ENCODE measurements at regions not wholly inside any gene's neighbourhood (a gene's known extent, or its start where the extent isn't known, plus 50 kb on each side); places are given as distances from the start of the nearest gene placed in this dataset.

DNA sequence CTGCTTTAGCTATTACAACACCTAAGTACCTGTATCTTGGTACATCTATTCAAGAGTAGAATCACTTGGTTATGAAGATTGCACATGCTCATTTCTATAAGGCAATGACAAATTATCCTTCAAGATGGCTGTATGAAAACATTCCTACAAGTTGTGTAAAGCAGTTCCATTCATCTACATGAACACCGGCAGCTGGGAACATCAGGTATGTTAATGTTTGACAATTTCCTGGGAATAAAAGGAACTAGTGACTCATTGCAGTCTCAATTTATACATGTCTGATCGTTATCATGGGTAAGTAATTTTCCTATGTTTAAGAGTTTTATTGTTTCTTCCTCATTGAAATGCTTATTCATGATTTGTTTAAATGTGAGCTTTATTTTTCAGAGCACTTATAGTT is 203.2 kb upstream of the SEMA3E start:
- DNase-seq (ENCODE audit: low spot score): no peak
- TF ChIP-seq, protein P1, sequence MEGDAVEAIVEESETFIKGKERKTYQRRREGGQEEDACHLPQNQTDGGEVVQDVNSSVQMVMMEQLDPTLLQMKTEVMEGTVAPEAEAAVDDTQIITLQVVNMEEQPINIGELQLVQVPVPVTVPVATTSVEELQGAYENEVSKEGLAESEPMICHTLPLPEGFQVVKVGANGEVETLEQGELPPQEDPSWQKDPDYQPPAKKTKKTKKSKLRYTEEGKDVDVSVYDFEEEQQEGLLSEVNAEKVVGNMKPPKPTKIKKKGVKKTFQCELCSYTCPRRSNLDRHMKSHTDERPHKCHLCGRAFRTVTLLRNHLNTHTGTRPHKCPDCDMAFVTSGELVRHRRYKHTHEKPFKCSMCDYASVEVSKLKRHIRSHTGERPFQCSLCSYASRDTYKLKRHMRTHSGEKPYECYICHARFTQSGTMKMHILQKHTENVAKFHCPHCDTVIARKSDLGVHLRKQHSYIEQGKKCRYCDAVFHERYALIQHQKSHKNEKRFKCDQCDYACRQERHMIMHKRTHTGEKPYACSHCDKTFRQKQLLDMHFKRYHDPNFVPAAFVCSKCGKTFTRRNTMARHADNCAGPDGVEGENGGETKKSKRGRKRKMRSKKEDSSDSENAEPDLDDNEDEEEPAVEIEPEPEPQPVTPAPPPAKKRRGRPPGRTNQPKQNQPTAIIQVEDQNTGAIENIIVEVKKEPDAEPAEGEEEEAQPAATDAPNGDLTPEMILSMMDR (IDR thresholded peaks at IDR 0.05; ENCODE audit: extremely low read depth, missing control alignments): no peak

DNA sequence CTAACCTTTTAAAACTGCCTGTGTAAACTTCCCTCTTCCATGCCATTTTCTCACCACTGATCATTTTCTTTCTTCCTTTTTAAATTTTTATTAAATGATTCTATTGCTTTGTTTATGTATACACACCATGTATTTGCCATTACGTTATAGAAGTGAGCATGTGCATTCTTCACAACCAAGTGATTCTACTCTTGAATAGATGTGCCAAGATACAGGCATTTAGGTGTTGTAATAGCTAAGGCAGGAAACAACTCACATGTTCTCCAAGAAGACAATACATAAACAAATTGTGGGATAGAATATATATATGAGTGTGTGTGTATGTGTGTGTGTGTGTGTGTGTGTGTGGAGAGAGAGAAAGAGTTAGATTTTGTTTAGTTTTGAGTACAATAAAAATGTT is 202.6 kb upstream of the SEMA3E start:
- no peak for DNase-seq (ENCODE audit: low spot score)
- TF ChIP-seq, protein P1 (IDR thresholded peaks at IDR 0.05; ENCODE audit: extremely low read depth, missing control alignments): no peak

DNA sequence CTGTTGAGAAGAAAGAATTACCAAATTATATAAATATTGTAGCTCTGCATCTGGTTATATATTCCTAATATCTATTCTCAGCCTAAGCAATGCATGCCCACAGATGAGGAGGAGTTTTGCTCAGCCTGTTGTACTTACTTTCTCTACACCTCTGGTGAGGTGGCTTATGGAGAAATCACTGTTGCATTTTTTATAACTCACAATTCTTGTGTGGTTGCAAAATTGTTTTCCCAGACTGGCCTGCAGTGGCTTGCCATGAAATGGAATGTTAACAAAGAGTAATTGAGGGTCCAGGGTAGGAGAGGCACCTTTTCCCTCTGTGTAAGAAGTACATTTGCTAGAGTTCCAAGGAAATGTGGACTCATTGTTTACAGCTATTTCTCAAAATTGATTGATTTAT is 202.0 kb upstream of the SEMA3E start:
- no peak for DNase-seq (ENCODE audit: low spot score)
- TF ChIP-seq, protein P1 (IDR thresholded peaks at IDR 0.05; ENCODE audit: extremely low read depth, missing control alignments): no peak

DNA sequence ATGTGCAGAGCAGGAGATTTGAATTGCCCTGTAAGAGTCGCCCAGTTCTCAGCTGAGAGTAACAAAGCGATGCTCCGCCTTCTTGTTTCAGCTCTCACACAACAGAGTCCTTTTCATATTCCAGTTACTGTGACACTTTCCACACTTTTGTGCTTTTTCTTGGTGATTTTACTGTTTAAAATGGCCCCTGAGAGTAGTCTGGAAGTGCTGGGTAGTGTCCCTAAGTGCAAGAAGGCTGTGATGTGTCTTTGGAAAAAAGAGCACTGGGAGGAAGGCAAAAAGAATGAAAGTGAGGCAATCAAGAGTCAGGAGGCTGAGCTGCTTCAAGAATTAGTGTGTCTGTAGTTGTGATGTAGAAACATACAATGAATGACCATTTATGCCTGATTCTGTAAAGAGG is 201.2 kb upstream of the SEMA3E start:
- DNase-seq (ENCODE audit: low spot score): no peak
- TF ChIP-seq, protein P1 (IDR thresholded peaks at IDR 0.05; ENCODE audit: extremely low read depth, missing control alignments): no peak

DNA sequence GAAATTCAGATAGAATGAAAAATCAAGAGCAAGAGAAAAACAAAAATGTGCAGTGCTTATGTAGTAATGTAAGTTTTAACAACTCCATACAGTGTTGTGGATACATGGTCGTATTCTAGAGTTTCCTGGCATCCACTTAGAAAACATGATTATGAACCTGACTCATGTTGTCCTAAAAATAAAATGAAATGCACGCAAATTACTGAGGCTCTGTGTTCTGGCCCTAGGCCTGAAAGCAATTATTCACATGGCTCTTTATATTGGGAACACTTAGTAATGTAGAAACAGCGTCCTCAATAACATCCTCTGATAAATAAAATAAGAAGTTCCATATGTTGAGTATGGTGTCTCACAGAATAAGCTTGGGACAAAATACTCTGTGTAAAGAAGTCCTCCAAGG is 200.2 kb upstream of the SEMA3E start:
- TF ChIP-seq, protein P1 (IDR thresholded peaks at IDR 0.05; ENCODE audit: extremely low read depth, missing control alignments): no peak
- DNase-seq (ENCODE audit: low spot score): no peak

DNA sequence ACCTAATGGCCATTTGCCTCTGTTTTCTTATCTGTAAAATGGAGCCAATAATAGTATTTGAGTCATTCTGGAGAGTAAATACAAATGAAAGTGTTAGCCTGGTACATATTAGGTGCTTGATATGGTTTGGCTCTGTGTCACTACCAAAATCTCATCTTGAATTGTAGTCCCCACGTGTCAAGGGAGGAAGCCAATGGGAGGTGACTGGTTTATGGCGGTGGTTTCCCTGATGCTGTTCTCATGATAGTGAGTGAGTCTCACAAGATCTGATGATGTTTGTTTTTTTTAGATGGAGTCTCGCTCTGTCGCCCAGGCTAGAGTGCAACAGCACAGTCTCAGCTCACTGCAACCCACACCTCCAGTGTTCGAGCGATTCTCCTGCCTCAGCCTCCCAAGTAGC is 194.0 kb upstream of the SEMA3E start:
- no peak for DNase-seq (ENCODE audit: low spot score)
- TF ChIP-seq, protein P1 (IDR thresholded peaks at IDR 0.05; ENCODE audit: extremely low read depth, missing control alignments): no peak

DNA sequence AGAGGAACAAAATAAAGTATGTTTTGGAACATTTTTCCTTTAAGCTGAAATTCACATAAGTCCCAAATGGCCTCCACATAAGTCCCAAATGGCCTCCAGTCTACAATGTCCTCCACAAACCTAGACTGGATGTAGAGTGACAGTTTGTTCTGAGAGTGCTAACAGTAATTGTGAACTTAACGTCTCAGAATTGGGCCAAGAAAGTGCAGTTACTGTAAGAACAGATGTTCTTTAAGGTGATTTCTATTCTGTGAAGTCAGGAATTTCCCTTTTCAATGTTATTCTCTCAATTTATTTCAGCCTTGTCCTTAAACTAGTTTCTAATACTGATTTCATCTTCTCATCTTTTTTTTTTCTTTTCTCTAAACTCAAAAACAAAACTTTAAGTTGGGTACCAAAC is 188.7 kb upstream of the SEMA3E start:
- TF ChIP-seq, protein P1 (IDR thresholded peaks at IDR 0.05; ENCODE audit: extremely low read depth, missing control alignments): no peak

More for the DNA sequence above, 188.7 kb upstream of the SEMA3E start:
- DNase-seq (ENCODE audit: low spot score): no peak
